DND-41 (cell line): ENCODE measurements at regions not wholly inside any gene's neighbourhood (a gene's known extent, or its start where the extent isn't known, plus 50 kb on each side); places are given as distances from the start of the nearest gene placed in this dataset.
A peak's percentile ranks its signal among the peaks of the same experiment; 100 is the strongest.

Source experiments
- ATAC-seq: fragments of 200-7000 bp; cut with Tn5 transposase; 3 replicates; pipeline ENCODE4 v1.9.1; 2021; ENCODE audit warnings: low read depth; ENCODE audit not compliant: insufficient read depth
- DNase-seq: peaks from one replicate; pipeline ENCODE4 v3.0.0-alpha.2; 2020
- H2AFZ ChIP-seq: 2 replicates; pipeline ENCODE4 v1.6.0; 2012; ENCODE audit warnings: low read depth, low read length
- H3K27ac ChIP-seq: 2 replicates; pipeline ENCODE4 v1.5.1; 2012; ENCODE audit warnings: low read length, inconsistent platforms
- H3K27me3 ChIP-seq: fragments of 200-600 bp; sonication (generic); 2 replicates; pipeline ENCODE4 v1.6.0; 2012; ENCODE audit warnings: low read length, mild to moderate bottlenecking, inconsistent platforms; ENCODE audit not compliant: insufficient read depth, poor library complexity
- H3K36me3 ChIP-seq: 2 replicates; pipeline ENCODE4 v1.5.1; 2012; ENCODE audit warnings: low read length, inconsistent platforms; ENCODE audit not compliant: insufficient read depth
- H3K4me1 ChIP-seq: 2 replicates; pipeline ENCODE4 v1.5.1; 2012; ENCODE audit warnings: mild to moderate bottlenecking, low read length; ENCODE audit not compliant: insufficient read depth
- H3K4me2 ChIP-seq: 2 replicates; pipeline ENCODE4 v1.6.0; 2012; ENCODE audit warnings: mild to moderate bottlenecking, moderate library complexity, low read length, inconsistent platforms; ENCODE audit not compliant: insufficient read depth
- H3K4me3 ChIP-seq, 2 experiments: fragments of 200-600 bp in 1 of 2; shearing (Covaris generic) in 1 of 2; 2 replicates each; pipeline ENCODE4 v1.5.1; 2012 to 2016; ENCODE audit warnings: inconsistent platforms in 2 of 2, low read length in 2 of 2, mild to moderate bottlenecking in 2 of 2, low read depth in 1 of 2, moderate library complexity in 1 of 2
- H3K79me2 ChIP-seq: 2 replicates; pipeline ENCODE4 v1.6.0; 2012; ENCODE audit warnings: low read length, inconsistent platforms; ENCODE audit not compliant: insufficient read depth
- H3K9ac ChIP-seq: 2 replicates; pipeline ENCODE4 v1.6.0; 2012; ENCODE audit warnings: low read depth, mild to moderate bottlenecking, inconsistent platforms, low read length, moderate library complexity
- H3K9me3 ChIP-seq: 2 replicates; pipeline ENCODE4 v1.5.1; 2012; ENCODE audit warnings: low read length, moderate library complexity, mild to moderate bottlenecking, inconsistent platforms; ENCODE audit not compliant: insufficient read depth, severe bottlenecking
- H4K20me1 ChIP-seq: 2 replicates; pipeline ENCODE4 v1.6.0; 2012; ENCODE audit warnings: low read length; ENCODE audit not compliant: insufficient read depth
- CTCF ChIP-seq: IDR thresholded peaks from 2 replicates; pipeline ENCODE4 v1.5.1; 2012; ENCODE audit warnings: borderline replicate concordance, low read length, moderate library complexity, mild to moderate bottlenecking; ENCODE audit not compliant: poor library complexity, severe bottlenecking; ENCODE audit errors: extremely low read depth
- EZH2 ChIP-seq: IDR thresholded peaks from 3 replicates; pipeline ENCODE4 v1.6.1; 2012; ENCODE audit warnings: borderline replicate concordance, low read depth, mild to moderate bottlenecking, moderate library complexity, low read length, inconsistent platforms; ENCODE audit not compliant: severe bottlenecking

GRCh38 chr17:51423421-51424160 lies 163.2 kb downstream of the UTP18 start:
- no peaks in the 10 kb centered on the region for H3K79me2 ChIP-seq
- no peak for TF ChIP-seq EZH2
- TF ChIP-seq CTCF, result no peak
- ATAC-seq, result no peak
- no peak overlapping the region for H3K9ac ChIP-seq
- DNase-seq, result no peak
- H3K27me3 ChIP-seq, result no peaks in the 10 kb centered on the region
- no peaks in the 10 kb centered on the region for H4K20me1 ChIP-seq
- H3K4me3 ChIP-seq, result no peak overlapping the region
- H3K4me1 ChIP-seq, result peaks cover 9% of the 10 kb centered on the region
- no peak overlapping the region for H3K27ac ChIP-seq
- H2AFZ ChIP-seq, result no peak overlapping the region
- no peaks in the 10 kb centered on the region for H3K9me3 ChIP-seq
- H3K4me2 ChIP-seq, result no peak overlapping the region
- no peaks in the 10 kb centered on the region for H3K36me3 ChIP-seq

- Histone ChIP-seq H3K79me2 (no peaks in the 10 kb centered on the region), H3K9ac (no peak overlapping the region), H4K20me1 (no peaks in the 10 kb centered on the region), H3K27ac (no peak overlapping the region), H3K4me3 (no peak overlapping the region), H3K4me2 (no peak overlapping the region), H3K4me1 (peaks cover 9% of the 10 kb centered on the region), H3K9me3 (no peaks in the 10 kb centered on the region), H3K27me3 (no peaks in the 10 kb centered on the region), H3K36me3 (no peaks in the 10 kb centered on the region), H2AFZ (no peak overlapping the region)
- TF ChIP-seq EZH2, result no peak
- TF ChIP-seq CTCF, result no peak
- DNase-seq, result no peak
- no peak for ATAC-seq
Observed at GRCh38 chr17:51425773-51426172, 165.4 kb downstream of the UTP18 start.

- peak; percentile 46 for ATAC-seq
- Histone ChIP-seq H3K9me3 (no peaks in the 10 kb centered on the region), H3K9ac (no peak overlapping the region), H3K27me3 (peaks cover 3% of the 10 kb centered on the region), H3K4me2 (no peak overlapping the region), H3K4me3 (no peak overlapping the region), H3K36me3 (no peaks in the 10 kb centered on the region), H3K27ac (0 out of 2 replicates have a peak overlapping the region, but pooled peaks have one; percentile 3), H3K79me2 (no peaks in the 10 kb centered on the region), H3K4me1 (peaks cover 9% of the 10 kb centered on the region), H4K20me1 (no peaks in the 10 kb centered on the region), H2AFZ (no peak overlapping the region)
- no peak for TF ChIP-seq CTCF
- no peak for TF ChIP-seq EZH2
- DNase-seq, result no peak
Observed at GRCh38 chr17:51427323-51427811, 167.0 kb downstream of the UTP18 start.
